HepG2 (cell line): ENCODE measurements at regions not wholly inside any gene's neighbourhood (a gene's known extent, or its start where the extent isn't known, plus 50 kb on each side); places are given as distances from the start of the nearest gene placed in this dataset.

ENCODE experiments used
- GABPA ChIP-seq, 2 experiments: IDR thresholded peaks; 2 replicates each; pipeline ENCODE4 v1.6.1; 2011 to 2016; ENCODE audit warnings: low read depth in 2 of 2, low read length in 1 of 2, missing biosample characterization in 1 of 2, missing genetic modification characterization in 1 of 2
- HDAC2 ChIP-seq: sonication (generic); formaldehyde crosslinking; IDR thresholded peaks from 2 replicates; pipeline ENCODE4 v1.4.0; 2020; ENCODE audit warnings: missing genetic modification reagents
- IRF2 ChIP-seq: IDR thresholded peaks from 2 replicates; pipeline ENCODE4 v1.6.1; 2018; ENCODE audit warnings: missing genetic modification reagents, missing compliant biosample characterization
- JUNB ChIP-seq: sonication (generic); formaldehyde crosslinking; IDR thresholded peaks from 2 replicates; pipeline ENCODE4 v1.8.0; 2022; ENCODE audit warnings: missing genetic modification reagents, mild to moderate bottlenecking, borderline replicate concordance
- JUND ChIP-seq: sonication (generic); formaldehyde crosslinking; IDR thresholded peaks from 2 replicates; pipeline ENCODE4 v1.8.0; 2022; ENCODE audit warnings: mild to moderate bottlenecking, missing genetic modification reagents
- MTF2 ChIP-seq: sonication (generic); formaldehyde crosslinking; IDR thresholded peaks from 2 replicates; pipeline ENCODE4 v1.5.0; 2020; ENCODE audit warnings: missing genetic modification reagents, borderline replicate concordance
- PHF20 ChIP-seq: sonication (generic); formaldehyde crosslinking; IDR thresholded peaks from 2 replicates; pipeline ENCODE4 v1.5.0; 2020; ENCODE audit warnings: mild to moderate bottlenecking, missing genetic modification reagents
- RXRA ChIP-seq: sonication (generic); formaldehyde crosslinking; IDR thresholded peaks from 2 replicates; pipeline ENCODE4 v1.5.1; 2020; ENCODE audit warnings: missing genetic modification reagents
- SMC3 ChIP-seq: IDR thresholded peaks from 2 replicates; pipeline ENCODE4 v1.6.1; 2011; ENCODE audit warnings: low read length, improper control_type of control experiment
- TEAD2 ChIP-seq: sonication (generic); formaldehyde crosslinking; IDR thresholded peaks from 2 replicates; pipeline ENCODE4 v1.9.0; 2021; ENCODE audit warnings: missing genetic modification reagents
- ZNF746 ChIP-seq: sonication (generic); formaldehyde crosslinking; IDR thresholded peaks from 2 replicates; pipeline ENCODE4 v1.8.0; 2022; ENCODE audit warnings: mild to moderate bottlenecking, missing genetic modification reagents
- TF ChIP-seq, protein P1 (sequence below): sonication (generic); formaldehyde crosslinking; IDR thresholded peaks from 2 replicates; pipeline ENCODE4 v1.8.0; 2022; ENCODE audit warnings: mild to moderate bottlenecking, missing genetic modification reagents
- TF ChIP-seq, protein P2 (sequence below): sonication (generic); formaldehyde crosslinking; IDR thresholded peaks from 2 replicates; pipeline ENCODE4 v1.5.0; 2020; ENCODE audit warnings: mild to moderate bottlenecking, missing genetic modification reagents, moderate library complexity
- TF ChIP-seq, protein P3 (sequence below): sonication (generic); formaldehyde crosslinking; IDR thresholded peaks from 2 replicates; pipeline ENCODE4 v1.4.0; 2020; ENCODE audit warnings: missing genetic modification reagents, mild to moderate bottlenecking, borderline replicate concordance

DNA sequence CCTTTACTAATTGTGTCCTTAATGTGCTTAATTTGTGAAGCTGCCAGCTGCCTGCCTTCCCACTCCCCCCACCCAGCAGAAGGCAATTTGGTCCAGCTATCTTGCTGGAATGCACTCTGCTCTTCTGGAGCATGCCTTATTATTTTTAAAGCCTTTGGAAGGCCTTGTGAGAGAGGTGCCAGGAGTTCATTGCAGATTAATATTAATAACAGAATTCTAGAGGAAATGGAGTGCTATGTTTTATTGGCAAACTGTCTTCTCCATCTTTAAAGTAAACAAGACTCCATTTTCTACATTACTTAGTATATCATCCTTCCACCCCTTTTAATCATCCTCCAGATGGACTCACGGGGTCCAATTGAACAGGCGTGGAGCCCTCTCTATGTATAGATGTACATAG lies 50.8 kb upstream of the ZNF32 start:
- TF ChIP-seq, protein P1, sequence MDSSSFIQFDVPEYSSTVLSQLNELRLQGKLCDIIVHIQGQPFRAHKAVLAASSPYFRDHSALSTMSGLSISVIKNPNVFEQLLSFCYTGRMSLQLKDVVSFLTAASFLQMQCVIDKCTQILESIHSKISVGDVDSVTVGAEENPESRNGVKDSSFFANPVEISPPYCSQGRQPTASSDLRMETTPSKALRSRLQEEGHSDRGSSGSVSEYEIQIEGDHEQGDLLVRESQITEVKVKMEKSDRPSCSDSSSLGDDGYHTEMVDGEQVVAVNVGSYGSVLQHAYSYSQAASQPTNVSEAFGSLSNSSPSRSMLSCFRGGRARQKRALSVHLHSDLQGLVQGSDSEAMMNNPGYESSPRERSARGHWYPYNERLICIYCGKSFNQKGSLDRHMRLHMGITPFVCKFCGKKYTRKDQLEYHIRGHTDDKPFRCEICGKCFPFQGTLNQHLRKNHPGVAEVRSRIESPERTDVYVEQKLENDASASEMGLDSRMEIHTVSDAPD (CRISPR knock-in tag) = no peak
- no peak for TF ChIP-seq HDAC2 (CRISPR knock-in tag)
- TF ChIP-seq SMC3 = no peak
- no peak for TF ChIP-seq TEAD2 (CRISPR knock-in tag)
- TF ChIP-seq, protein P2, sequence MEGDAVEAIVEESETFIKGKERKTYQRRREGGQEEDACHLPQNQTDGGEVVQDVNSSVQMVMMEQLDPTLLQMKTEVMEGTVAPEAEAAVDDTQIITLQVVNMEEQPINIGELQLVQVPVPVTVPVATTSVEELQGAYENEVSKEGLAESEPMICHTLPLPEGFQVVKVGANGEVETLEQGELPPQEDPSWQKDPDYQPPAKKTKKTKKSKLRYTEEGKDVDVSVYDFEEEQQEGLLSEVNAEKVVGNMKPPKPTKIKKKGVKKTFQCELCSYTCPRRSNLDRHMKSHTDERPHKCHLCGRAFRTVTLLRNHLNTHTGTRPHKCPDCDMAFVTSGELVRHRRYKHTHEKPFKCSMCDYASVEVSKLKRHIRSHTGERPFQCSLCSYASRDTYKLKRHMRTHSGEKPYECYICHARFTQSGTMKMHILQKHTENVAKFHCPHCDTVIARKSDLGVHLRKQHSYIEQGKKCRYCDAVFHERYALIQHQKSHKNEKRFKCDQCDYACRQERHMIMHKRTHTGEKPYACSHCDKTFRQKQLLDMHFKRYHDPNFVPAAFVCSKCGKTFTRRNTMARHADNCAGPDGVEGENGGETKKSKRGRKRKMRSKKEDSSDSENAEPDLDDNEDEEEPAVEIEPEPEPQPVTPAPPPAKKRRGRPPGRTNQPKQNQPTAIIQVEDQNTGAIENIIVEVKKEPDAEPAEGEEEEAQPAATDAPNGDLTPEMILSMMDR = no peak
- TF ChIP-seq ZNF746 (CRISPR knock-in tag) = no peak
- TF ChIP-seq PHF20 (CRISPR knock-in tag) = no peak
- TF ChIP-seq, protein P3, sequence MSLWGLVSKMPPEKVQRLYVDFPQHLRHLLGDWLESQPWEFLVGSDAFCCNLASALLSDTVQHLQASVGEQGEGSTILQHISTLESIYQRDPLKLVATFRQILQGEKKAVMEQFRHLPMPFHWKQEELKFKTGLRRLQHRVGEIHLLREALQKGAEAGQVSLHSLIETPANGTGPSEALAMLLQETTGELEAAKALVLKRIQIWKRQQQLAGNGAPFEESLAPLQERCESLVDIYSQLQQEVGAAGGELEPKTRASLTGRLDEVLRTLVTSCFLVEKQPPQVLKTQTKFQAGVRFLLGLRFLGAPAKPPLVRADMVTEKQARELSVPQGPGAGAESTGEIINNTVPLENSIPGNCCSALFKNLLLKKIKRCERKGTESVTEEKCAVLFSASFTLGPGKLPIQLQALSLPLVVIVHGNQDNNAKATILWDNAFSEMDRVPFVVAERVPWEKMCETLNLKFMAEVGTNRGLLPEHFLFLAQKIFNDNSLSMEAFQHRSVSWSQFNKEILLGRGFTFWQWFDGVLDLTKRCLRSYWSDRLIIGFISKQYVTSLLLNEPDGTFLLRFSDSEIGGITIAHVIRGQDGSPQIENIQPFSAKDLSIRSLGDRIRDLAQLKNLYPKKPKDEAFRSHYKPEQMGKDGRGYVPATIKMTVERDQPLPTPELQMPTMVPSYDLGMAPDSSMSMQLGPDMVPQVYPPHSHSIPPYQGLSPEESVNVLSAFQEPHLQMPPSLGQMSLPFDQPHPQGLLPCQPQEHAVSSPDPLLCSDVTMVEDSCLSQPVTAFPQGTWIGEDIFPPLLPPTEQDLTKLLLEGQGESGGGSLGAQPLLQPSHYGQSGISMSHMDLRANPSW (CRISPR knock-in tag) = no peak
- TF ChIP-seq IRF2 (CRISPR knock-in tag) = no peak
- TF ChIP-seq MTF2 (CRISPR knock-in tag) = no peak
- no peak for TF ChIP-seq JUND
- no peak for TF ChIP-seq GABPA (IDR thresholded peaks at IDR 0.05; ENCODE audit: low read depth, low read length)
- TF ChIP-seq GABPA (CRISPR knock-in tag; IDR thresholded peaks at IDR 0.05; ENCODE audit: low read depth) = no peak
- no peak for TF ChIP-seq JUNB (CRISPR knock-in tag)
- no peak for TF ChIP-seq RXRA (CRISPR knock-in tag)
